Activated CD8-positive, alpha-beta T cell treated with anti-CD3 and anti-CD28 coated beads, Interleukin-2, amount 10 ng/mL, durations not matched to agents 7 days and 5 days (primary cell): ENCODE measurements at regions not wholly inside any gene's neighbourhood (a gene's known extent, or its start where the extent isn't known, plus 50 kb on each side); places are given as distances from the start of the nearest gene placed in this dataset.

ENCODE experiments used
- ATAC-seq: fragments of 150-1000 bp; cut with Tn5 transposase; one replicate; pipeline ENCODE4 v1.10.0; 2021; ENCODE audit warnings: moderate library complexity
- CTCF ChIA-PET: fragments of 350-600 bp; sonication (Branson Sonifier 250); formaldehyde crosslinking; loops from one replicate; lab custom pipeline; 2021; ENCODE audit warnings: antibody characterized with exemption; lab: Charles Lee
- POLR2A ChIA-PET: fragments of 350-600 bp; sonication (Branson Sonifier 250); formaldehyde crosslinking; loops from one replicate; lab custom pipeline; 2021; ENCODE audit warnings: antibody characterized with exemption; lab: Charles Lee
- DNase-seq: peaks from one replicate; pipeline ENCODE4 v3.0.0-alpha.2; 2020
- H3K27ac Mint-ChIP-seq: one replicate; pipeline ENCODE4 v1.8.0; 2021; ENCODE audit warnings: mild to moderate bottlenecking, mixed read lengths
- H3K27me3 Mint-ChIP-seq: one replicate; pipeline ENCODE4 v1.8.0; 2021; ENCODE audit warnings: low read depth, mixed read lengths
- H3K36me3 Mint-ChIP-seq: one replicate; pipeline ENCODE4 v1.8.0; 2021; ENCODE audit warnings: low read depth, mixed read lengths
- H3K4me1 Mint-ChIP-seq: one replicate; pipeline ENCODE4 v1.8.0; 2021; ENCODE audit warnings: low read depth, mixed read lengths
- H3K4me3 Mint-ChIP-seq: one replicate; pipeline ENCODE4 v1.8.0; 2021; ENCODE audit warnings: mild to moderate bottlenecking, mixed read lengths
- H3K9me3 Mint-ChIP-seq: one replicate; pipeline ENCODE4 v1.8.0; 2022; ENCODE audit warnings: mixed read lengths; ENCODE audit not compliant: insufficient read depth

DNA sequence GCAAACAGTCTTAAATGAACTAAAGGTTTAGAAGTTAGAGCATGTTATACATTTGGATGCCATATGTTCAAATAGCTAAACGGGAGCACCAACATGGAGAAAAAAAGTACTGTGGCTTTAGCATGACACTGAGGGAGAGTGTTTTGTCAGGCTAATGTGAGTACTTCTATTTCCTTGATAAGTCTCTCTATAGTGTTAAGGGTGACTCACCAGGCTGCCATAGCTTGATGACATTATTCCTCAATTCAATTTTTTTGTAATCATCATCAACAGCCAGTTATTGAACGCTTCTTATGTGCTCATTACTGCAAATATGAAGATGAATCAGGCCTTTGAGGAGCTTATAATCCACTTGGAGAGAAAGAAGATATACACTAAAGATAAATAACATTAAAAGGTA, 211.4 kb upstream of the GPR101 start:
- ChIA-PET POLR2A (no interaction called here), CTCF (no interaction called here)
- H3K27me3 Mint-ChIP-seq: peaks cover 1% of the 10 kb centered on the region
- no peak for ATAC-seq
- no peak overlapping the region for H3K4me3 Mint-ChIP-seq
- H3K4me1 Mint-ChIP-seq: no peaks in the 10 kb centered on the region
- no peaks in the 10 kb centered on the region for H3K36me3 Mint-ChIP-seq
- no peaks in the 10 kb centered on the region for H3K9me3 Mint-ChIP-seq
- DNase-seq: no peak
- H3K27ac Mint-ChIP-seq: no peak overlapping the region

DNA sequence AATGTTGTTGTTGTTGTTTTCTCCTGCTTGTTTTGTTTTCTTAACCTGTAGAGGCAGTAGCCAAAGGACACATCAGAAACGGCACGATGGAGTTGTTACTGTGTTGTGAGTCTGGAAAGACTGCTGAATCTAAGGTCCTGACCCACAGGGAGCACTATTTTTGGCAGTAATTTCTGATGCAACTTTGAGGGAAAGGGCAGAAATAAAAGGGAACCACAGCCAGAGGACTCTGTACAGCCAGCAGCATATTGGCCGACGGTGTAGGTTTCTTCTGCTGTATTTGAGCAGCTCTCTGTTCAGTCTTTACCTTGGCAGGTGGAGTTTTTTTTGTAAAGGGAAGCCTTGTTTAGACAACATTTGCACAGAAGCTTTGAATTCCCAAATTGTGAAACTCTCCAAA, 203.0 kb upstream of the GPR101 start:
- ChIA-PET POLR2A (no interaction called here), CTCF (no interaction called here)
- no peak for DNase-seq
- H3K36me3 Mint-ChIP-seq: no peaks in the 10 kb centered on the region
- H3K27ac Mint-ChIP-seq: no peak overlapping the region
- H3K9me3 Mint-ChIP-seq: no peaks in the 10 kb centered on the region
- no peak for ATAC-seq
- no peak overlapping the region for H3K4me3 Mint-ChIP-seq
- H3K4me1 Mint-ChIP-seq: peaks cover 18% of the 10 kb centered on the region
- no peaks in the 10 kb centered on the region for H3K27me3 Mint-ChIP-seq

GRCh38 chrX:137234651-137235402, 201.0 kb upstream of the GPR101 start:
- no peaks in the 10 kb centered on the region for H3K27me3 Mint-ChIP-seq
- no peak overlapping the region for H3K4me3 Mint-ChIP-seq
- H3K4me1 Mint-ChIP-seq: peaks cover 18% of the 10 kb centered on the region
- ChIA-PET POLR2A (no interaction called here), CTCF (no interaction called here)
- H3K36me3 Mint-ChIP-seq: no peaks in the 10 kb centered on the region
- no peaks in the 10 kb centered on the region for H3K9me3 Mint-ChIP-seq
- ATAC-seq (peak; percentile 63), DNase-seq (peak; percentile 23)
- peak overlapping the region; percentile 64 for H3K27ac Mint-ChIP-seq

DNA sequence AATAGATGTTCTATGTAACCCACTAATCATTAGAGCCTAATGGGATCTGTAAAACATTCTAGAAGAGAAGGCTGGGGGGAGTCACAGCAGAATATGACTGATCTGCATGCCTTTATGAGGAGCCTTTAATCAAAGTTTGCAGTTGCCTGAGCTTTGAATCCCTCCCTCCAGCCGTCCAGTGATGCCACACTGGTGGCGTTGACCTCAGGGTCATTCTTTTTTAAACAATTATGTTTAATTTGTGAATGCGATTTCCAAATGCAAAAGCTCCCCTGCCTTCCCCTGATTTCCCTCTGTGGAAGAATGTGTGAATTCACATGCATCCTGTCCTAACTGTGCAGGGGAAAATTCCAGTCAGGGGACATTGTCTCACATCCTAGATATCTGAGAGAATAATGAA, 199.7 kb upstream of the GPR101 start:
- Mint-ChIP-seq H3K4me1 (peaks cover 18% of the 10 kb centered on the region), H3K4me3 (no peak overlapping the region), H3K27ac (no peak overlapping the region), H3K27me3 (no peaks in the 10 kb centered on the region), H3K9me3 (no peaks in the 10 kb centered on the region), H3K36me3 (no peaks in the 10 kb centered on the region)
- ATAC-seq (no peak), DNase-seq (no peak)
- CTCF ChIA-PET: no interaction called here
- POLR2A ChIA-PET: no interaction called here

- Mint-ChIP-seq H3K9me3 (no peaks in the 10 kb centered on the region), H3K27ac (no peak overlapping the region), H3K4me3 (no peak overlapping the region), H3K36me3 (no peaks in the 10 kb centered on the region), H3K27me3 (no peaks in the 10 kb centered on the region), H3K4me1 (no peaks in the 10 kb centered on the region)
- ATAC-seq (no peak), DNase-seq (no peak)
- POLR2A ChIA-PET: no interaction called here
- CTCF ChIA-PET: no interaction called here
Observed at GRCh38 chrX:137227151-137227550, 193.4 kb upstream of the GPR101 start.

- Mint-ChIP-seq H3K9me3 (no peaks in the 10 kb centered on the region), H3K27me3 (no peaks in the 10 kb centered on the region), H3K27ac (no peak overlapping the region), H3K4me1 (no peaks in the 10 kb centered on the region), H3K4me3 (no peak overlapping the region), H3K36me3 (no peaks in the 10 kb centered on the region)
- CTCF ChIA-PET: no interaction called here
- POLR2A ChIA-PET: no interaction called here
- DNase-seq (no peak), ATAC-seq (no peak)
Observed at GRCh38 chrX:137215467-137215866, 181.7 kb upstream of the GPR101 start.

GRCh38 chrX:137212078-137212632, 178.4 kb upstream of the GPR101 start:
- POLR2A ChIA-PET: no interaction called here
- no peaks in the 10 kb centered on the region for H3K36me3 Mint-ChIP-seq
- H3K9me3 Mint-ChIP-seq: no peaks in the 10 kb centered on the region
- H3K27ac Mint-ChIP-seq: no peak overlapping the region
- ATAC-seq (no peak), DNase-seq (no peak)
- no peaks in the 10 kb centered on the region for H3K4me1 Mint-ChIP-seq
- CTCF ChIA-PET: no interaction called here
- H3K4me3 Mint-ChIP-seq: no peak overlapping the region
- no peaks in the 10 kb centered on the region for H3K27me3 Mint-ChIP-seq

DNA sequence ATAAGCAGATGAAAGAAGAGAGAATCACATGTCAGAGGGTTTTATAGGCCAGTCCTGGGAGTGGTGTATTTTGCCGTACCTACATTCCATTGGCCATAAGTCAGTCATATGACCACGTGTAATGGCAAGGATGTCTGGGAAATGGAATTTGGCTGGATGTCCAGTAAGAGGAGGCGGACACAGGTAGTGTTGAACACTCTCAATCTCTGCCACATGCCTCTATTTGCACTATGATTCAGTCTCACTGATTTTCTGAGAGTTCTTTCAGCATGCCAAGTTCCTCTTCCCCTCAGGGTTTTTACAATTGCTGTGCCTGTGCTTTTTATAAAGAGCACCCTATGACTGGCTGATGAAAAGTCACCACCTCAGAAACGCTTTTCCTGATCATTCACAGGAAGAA, 164.2 kb upstream of the GPR101 start:
- no peak overlapping the region for H3K27ac Mint-ChIP-seq
- POLR2A ChIA-PET: no interaction called here
- H3K9me3 Mint-ChIP-seq: no peaks in the 10 kb centered on the region
- no peak for DNase-seq
- H3K4me3 Mint-ChIP-seq: no peak overlapping the region
- H3K27me3 Mint-ChIP-seq: no peaks in the 10 kb centered on the region
- H3K4me1 Mint-ChIP-seq: no peaks in the 10 kb centered on the region
- no peak for ATAC-seq
- H3K36me3 Mint-ChIP-seq: no peaks in the 10 kb centered on the region
- CTCF ChIA-PET: no interaction called here

- DNase-seq (no peak), ATAC-seq (no peak)
- no peaks in the 10 kb centered on the region for H3K36me3 Mint-ChIP-seq
- no peak overlapping the region for H3K4me3 Mint-ChIP-seq
- H3K9me3 Mint-ChIP-seq: no peaks in the 10 kb centered on the region
- H3K27ac Mint-ChIP-seq: no peak overlapping the region
- ChIA-PET POLR2A (no interaction called here), CTCF (no interaction called here)
- no peaks in the 10 kb centered on the region for H3K27me3 Mint-ChIP-seq
- no peaks in the 10 kb centered on the region for H3K4me1 Mint-ChIP-seq
Observed at GRCh38 chrX:137195991-137196390, 162.2 kb upstream of the GPR101 start.

DNA sequence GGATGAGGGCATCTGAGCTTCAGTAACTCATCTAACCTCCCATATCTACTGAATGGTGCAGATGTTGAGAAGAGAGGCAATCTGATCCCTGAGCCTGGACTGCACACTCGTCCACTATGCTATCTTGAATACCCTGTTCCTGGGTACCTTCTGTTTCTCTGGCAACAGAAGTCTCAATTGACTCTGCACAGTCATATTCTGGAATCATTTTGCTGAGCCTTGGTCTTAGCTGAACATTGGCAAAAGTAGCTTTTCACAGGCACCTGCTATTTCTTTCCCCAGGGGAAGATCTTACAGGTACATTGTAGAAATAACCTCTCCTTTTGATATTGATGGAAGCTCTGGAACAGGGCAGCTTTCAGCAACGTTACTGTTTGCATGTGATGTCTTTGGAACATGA, 161.5 kb upstream of the GPR101 start:
- Mint-ChIP-seq H3K4me3 (no peak overlapping the region), H3K36me3 (no peaks in the 10 kb centered on the region), H3K9me3 (no peaks in the 10 kb centered on the region), H3K27ac (no peak overlapping the region), H3K27me3 (no peaks in the 10 kb centered on the region), H3K4me1 (no peaks in the 10 kb centered on the region)
- CTCF ChIA-PET: interaction anchor here (2.5 to 3.2 kb wide), 2 partner anchors 29 to 240 kb away, joined by 11 to 19 read pairs; no protein-coding TSS in a partner anchor
- POLR2A ChIA-PET: no interaction called here
- DNase-seq (no peak), ATAC-seq (no peak)

GRCh38 chrX:137194164-137194563, 160.4 kb upstream of the GPR101 start:
- POLR2A ChIA-PET: no interaction called here
- H3K27me3 Mint-ChIP-seq: no peaks in the 10 kb centered on the region

DNA sequence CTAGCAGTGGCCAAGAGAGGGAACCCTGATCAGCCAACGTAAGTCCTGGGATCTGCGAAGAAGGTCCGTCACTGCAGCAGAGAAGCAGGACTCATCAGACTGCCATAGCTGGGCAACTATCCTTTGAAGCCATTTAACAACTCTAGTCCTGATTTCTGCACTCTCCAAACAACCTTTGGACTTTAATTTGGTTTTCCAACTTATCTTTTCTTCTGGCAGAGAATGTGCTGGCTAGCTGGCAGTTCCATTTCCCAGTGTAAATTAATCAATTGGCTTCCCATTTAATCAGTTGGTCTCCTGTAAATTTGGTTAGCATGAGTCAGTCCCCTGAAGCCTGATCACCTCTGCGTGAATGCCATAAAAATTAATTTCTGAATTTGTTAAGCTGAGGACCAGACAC, 153.7 kb upstream of the GPR101 start:
- ATAC-seq (no peak), DNase-seq (no peak)
- no peak overlapping the region for H3K27ac Mint-ChIP-seq
- H3K4me3 Mint-ChIP-seq: no peak overlapping the region
- H3K36me3 Mint-ChIP-seq: no peaks in the 10 kb centered on the region
- ChIA-PET CTCF (interaction anchor here (0.8 kb wide), 1 partner anchor 21 kb away, joined by 3 read pairs; no protein-coding TSS in a partner anchor), POLR2A (no interaction called here)
- no peaks in the 10 kb centered on the region for H3K4me1 Mint-ChIP-seq
- no peaks in the 10 kb centered on the region for H3K27me3 Mint-ChIP-seq
- no peaks in the 10 kb centered on the region for H3K9me3 Mint-ChIP-seq

More at GRCh38 chrX:137194164-137194563, 160.4 kb upstream of the GPR101 start:
- CTCF ChIA-PET: interaction anchor here (0.7 to 3.2 kb wide), 5 partner anchors 21 to 239 kb away, joined by 3 to 19 read pairs (median 5); no protein-coding TSS in a partner anchor
- Mint-ChIP-seq H3K9me3 (no peaks in the 10 kb centered on the region), H3K4me3 (no peak overlapping the region), H3K36me3 (no peaks in the 10 kb centered on the region), H3K4me1 (no peaks in the 10 kb centered on the region), H3K27ac (no peak overlapping the region)
- DNase-seq (peak; percentile 37), ATAC-seq (peak; percentile 55)
